Osteoblast (primary cell): ENCODE measurements at regions not wholly inside any gene's neighbourhood (a gene's known extent, or its start where the extent isn't known, plus 50 kb on each side); places are given as distances from the start of the nearest gene placed in this dataset.
"Not testable (repeated sequence)": the region's sequence is repeated elsewhere in the genome, so short reads cannot be mapped to it uniquely, and the experiment has no call there.

Experiments
- DNase-seq: peaks from one replicate; pipeline ENCODE4 v3.0.0; 2011; ENCODE audit warnings: low spot score, mixed read lengths; ENCODE audit not compliant: insufficient read length; ENCODE audit errors: missing footprints
- H2AFZ ChIP-seq: 2 replicates; pipeline ENCODE4 v1.6.0; 2011; ENCODE audit warnings: mild to moderate bottlenecking, low read length
- H3K27ac ChIP-seq: 2 replicates; pipeline ENCODE4 v1.5.1; 2011; ENCODE audit warnings: mild to moderate bottlenecking, low read depth, low read length, moderate library complexity
- H3K27me3 ChIP-seq: 2 replicates; pipeline ENCODE4 v1.6.0; 2012; ENCODE audit warnings: mild to moderate bottlenecking, control low read depth, inconsistent platforms, low read length, moderate library complexity; ENCODE audit not compliant: insufficient read depth
- H3K36me3 ChIP-seq: 2 replicates; pipeline ENCODE4 v1.5.1; 2011; ENCODE audit warnings: mild to moderate bottlenecking, low read length, control low read depth, moderate library complexity; ENCODE audit not compliant: insufficient read depth
- H3K4me1 ChIP-seq: 2 replicates; pipeline ENCODE4 v1.5.1; 2011; ENCODE audit warnings: mild to moderate bottlenecking, low read length, control low read depth, moderate library complexity; ENCODE audit not compliant: insufficient read depth
- H3K4me2 ChIP-seq: 2 replicates; pipeline ENCODE4 v1.6.0; 2011; ENCODE audit warnings: mild to moderate bottlenecking, low read length; ENCODE audit not compliant: insufficient read depth
- H3K4me3 ChIP-seq: fragments of 200-600 bp; sonication (generic); 3 replicates; pipeline ENCODE4 v1.5.1; 2012; ENCODE audit warnings: mild to moderate bottlenecking, low read length, inconsistent platforms; ENCODE audit not compliant: insufficient read depth
- H3K79me2 ChIP-seq: 2 replicates; pipeline ENCODE4 v1.6.0; 2012; ENCODE audit warnings: mild to moderate bottlenecking, low read length, control low read depth, inconsistent platforms; ENCODE audit not compliant: insufficient read depth
- H3K9me3 ChIP-seq: 2 replicates; pipeline ENCODE4 v1.5.1; 2011; ENCODE audit warnings: low read depth, low read length, control low read depth
- H4K20me1 ChIP-seq: 2 replicates; pipeline ENCODE4 v1.6.0; 2012; ENCODE audit warnings: mild to moderate bottlenecking, low read length, control low read depth; ENCODE audit not compliant: insufficient read depth

GRCh38 chr7:63580045-63580444 is 418.6 kb upstream of the ZNF722 start:
- not testable (repeated sequence) for H3K4me1 ChIP-seq, DNase-seq, H4K20me1 ChIP-seq, H3K27ac ChIP-seq, H3K27me3 ChIP-seq, H3K4me2 ChIP-seq, H3K79me2 ChIP-seq, H3K36me3 ChIP-seq, H3K4me3 ChIP-seq, H2AFZ ChIP-seq, H3K9me3 ChIP-seq

- H4K20me1 ChIP-seq, H3K9me3 ChIP-seq, H3K27me3 ChIP-seq, H3K79me2 ChIP-seq, H3K27ac ChIP-seq, H3K4me3 ChIP-seq, DNase-seq, H2AFZ ChIP-seq, H3K36me3 ChIP-seq, H3K4me1 ChIP-seq, H3K4me2 ChIP-seq: not testable (repeated sequence)
Observed at GRCh38 chr7:63580536-63581300, 417.9 kb upstream of the ZNF722 start.

- not testable (repeated sequence) for H3K9me3 ChIP-seq, H4K20me1 ChIP-seq, H3K27me3 ChIP-seq, H3K27ac ChIP-seq, DNase-seq, H3K4me1 ChIP-seq, H3K4me2 ChIP-seq, H3K4me3 ChIP-seq, H3K79me2 ChIP-seq, H2AFZ ChIP-seq, H3K36me3 ChIP-seq
Observed at GRCh38 chr7:63582771-63583170, 415.9 kb upstream of the ZNF722 start.

- H3K4me1 ChIP-seq, H3K79me2 ChIP-seq, H3K9me3 ChIP-seq, H3K4me3 ChIP-seq, H4K20me1 ChIP-seq, H3K27me3 ChIP-seq, H3K27ac ChIP-seq, H3K4me2 ChIP-seq, DNase-seq, H2AFZ ChIP-seq, H3K36me3 ChIP-seq: not testable (repeated sequence)
Observed at GRCh38 chr7:63587151-63587853, 411.3 kb upstream of the ZNF722 start.

- H3K4me2 ChIP-seq, DNase-seq, H3K36me3 ChIP-seq, H3K9me3 ChIP-seq, H3K27ac ChIP-seq, H3K4me1 ChIP-seq, H3K79me2 ChIP-seq, H3K4me3 ChIP-seq, H2AFZ ChIP-seq, H4K20me1 ChIP-seq, H3K27me3 ChIP-seq: not testable (repeated sequence)
Observed at GRCh38 chr7:63591249-63591648, 407.4 kb upstream of the ZNF722 start.

GRCh38 chr7:63603812-63604211 is 394.8 kb upstream of the ZNF722 start:
- not testable (repeated sequence) for H2AFZ ChIP-seq, H3K79me2 ChIP-seq, H3K36me3 ChIP-seq

GRCh38 chr7:63604853-63605252 is 393.8 kb upstream of the ZNF722 start:
- H3K4me3 ChIP-seq, H3K4me2 ChIP-seq, H3K36me3 ChIP-seq, H3K27me3 ChIP-seq, H2AFZ ChIP-seq, H4K20me1 ChIP-seq, H3K27ac ChIP-seq, H3K4me1 ChIP-seq, DNase-seq, H3K79me2 ChIP-seq, H3K9me3 ChIP-seq: not testable (repeated sequence)

More at GRCh38 chr7:63603812-63604211, 394.8 kb upstream of the ZNF722 start:
- H3K4me1 ChIP-seq, H4K20me1 ChIP-seq, H3K4me2 ChIP-seq, H3K4me3 ChIP-seq, H3K27me3 ChIP-seq, H3K27ac ChIP-seq, H3K9me3 ChIP-seq, DNase-seq: not testable (repeated sequence)

GRCh38 chr7:63617595-63617994 is 381.1 kb upstream of the ZNF722 start:
- H3K36me3 ChIP-seq, H3K4me3 ChIP-seq, DNase-seq, H3K4me1 ChIP-seq, H3K27ac ChIP-seq, H3K4me2 ChIP-seq, H4K20me1 ChIP-seq, H3K79me2 ChIP-seq, H3K27me3 ChIP-seq, H3K9me3 ChIP-seq, H2AFZ ChIP-seq: not testable (repeated sequence)

GRCh38 chr7:63620169-63620735 is 378.4 kb upstream of the ZNF722 start:
- H3K4me1 ChIP-seq, H4K20me1 ChIP-seq, H3K27ac ChIP-seq, H3K27me3 ChIP-seq, H2AFZ ChIP-seq, H3K9me3 ChIP-seq, H3K4me3 ChIP-seq, H3K4me2 ChIP-seq, H3K36me3 ChIP-seq, H3K79me2 ChIP-seq, DNase-seq: not testable (repeated sequence)
